Esophagus muscularis mucosa (tissue), 4 donors: ENCODE measurements at regions not wholly inside any gene's neighbourhood (a gene's known extent, or its start where the extent isn't known, plus 50 kb on each side); places are given as distances from the start of the nearest gene placed in this dataset.

Experiments used
- DNase-seq: peaks from one replicate; pipeline ENCODE4 v3.0.0-alpha.2; 2017; ENCODE audit errors: extremely low spot score
- H3K27ac ChIP-seq, 4 donors: fragments of 200-600 bp; sonication (generic); replicated peaks in 1 of 4; 1 replicate in 3 of 4; 2 replicates in 1 of 4; pipeline ENCODE4 v1.5.1; 2016 to 2019; ENCODE audit warnings: mild to moderate bottlenecking in 1 of 4
- H3K27me3 ChIP-seq, 4 donors: fragments of 200-600 bp; sonication (generic); one replicate each; pipeline versions ENCODE4 v1.5.1 to v1.6.0; 2016 to 2019
- H3K36me3 ChIP-seq, 4 donors: fragments of 200-600 bp; sonication (generic); one replicate each; pipeline ENCODE4 v1.5.1; 2016 to 2019
- H3K4me1 ChIP-seq, 4 donors: fragments of 200-600 bp; sonication (generic); one replicate each; pipeline ENCODE4 v1.5.1; 2016 to 2019
- H3K4me3 ChIP-seq, 4 donors: fragments of 200-600 bp; sonication (generic); 1 replicate in 2 of 4; 2 replicates in 2 of 4; pipeline ENCODE4 v1.5.1; 2016 to 2019; ENCODE audit warnings: mild to moderate bottlenecking in 4 of 4, moderate library complexity in 1 of 4
- H3K9me3 ChIP-seq, 4 donors: fragments of 200-600 bp; sonication (generic); 1 replicate in 3 of 4; 2 replicates in 1 of 4; pipeline ENCODE4 v1.5.1; 2016 to 2019
- EP300 ChIP-seq: sonication (generic); formaldehyde crosslinking; IDR thresholded peaks from one replicate; pipeline ENCODE4 v1.6.1; 2017; ENCODE audit warnings: antibody characterized with exemption
- POLR2A ChIP-seq: fragments of 450-650 bp; IDR thresholded peaks from one replicate; pipeline ENCODE4 v1.6.1; 2017; ENCODE audit warnings: antibody characterized with exemption, moderate library complexity, mild to moderate bottlenecking, low read depth
- POLR2AphosphoS5 ChIP-seq, 2 donors: sonication (generic); formaldehyde crosslinking; IDR thresholded peaks; one replicate each; pipeline ENCODE4 v1.6.1; 2017; ENCODE audit warnings: antibody characterized with exemption in 2 of 2
- WGBS: methylation state at CpG from one replicate; pipeline ENCODE4 v1.1.5; 2018; 5-methylcytosine and 5-hydroxymethylcytosine counted together
- intact Hi-C: fragments of 100-400 bp; cut with DNase I; formaldehyde crosslinking; loops from one replicate; pipeline ENCODE4 v1.15.1; 2023
- TF ChIP-seq, protein P1 (sequence below), 3 experiments: fragments of 200-600 bp in 2 of 3; fragments of 450-650 bp in 1 of 3; sonication (generic) in 2 of 3; IDR thresholded peaks; one replicate each; pipeline ENCODE4 v1.5.1; 2017 to 2019; ENCODE audit warnings: antibody characterized with exemption in 3 of 3, mild to moderate bottlenecking in 2 of 3, moderate library complexity in 1 of 3

DNA sequence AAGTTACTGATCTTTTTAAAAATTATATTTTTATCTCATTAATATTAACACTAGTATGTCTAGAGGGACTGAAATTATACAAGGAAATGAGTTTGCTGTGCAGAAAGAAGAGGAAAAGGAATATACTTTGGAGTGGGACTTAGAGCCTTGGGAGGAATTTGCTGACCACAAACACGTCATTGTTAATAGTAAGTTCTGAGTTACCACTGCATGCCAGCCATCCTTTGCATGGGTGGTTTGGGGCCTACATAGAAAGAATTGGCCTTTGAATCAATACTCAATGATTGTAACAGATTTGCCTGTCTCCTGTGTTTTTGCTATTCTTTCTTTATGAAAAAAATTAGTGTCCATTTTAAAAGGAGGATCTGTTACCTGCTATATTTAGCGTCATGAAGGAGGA is 232.6 kb upstream of the TNC start:
- TF ChIP-seq, protein P1, sequence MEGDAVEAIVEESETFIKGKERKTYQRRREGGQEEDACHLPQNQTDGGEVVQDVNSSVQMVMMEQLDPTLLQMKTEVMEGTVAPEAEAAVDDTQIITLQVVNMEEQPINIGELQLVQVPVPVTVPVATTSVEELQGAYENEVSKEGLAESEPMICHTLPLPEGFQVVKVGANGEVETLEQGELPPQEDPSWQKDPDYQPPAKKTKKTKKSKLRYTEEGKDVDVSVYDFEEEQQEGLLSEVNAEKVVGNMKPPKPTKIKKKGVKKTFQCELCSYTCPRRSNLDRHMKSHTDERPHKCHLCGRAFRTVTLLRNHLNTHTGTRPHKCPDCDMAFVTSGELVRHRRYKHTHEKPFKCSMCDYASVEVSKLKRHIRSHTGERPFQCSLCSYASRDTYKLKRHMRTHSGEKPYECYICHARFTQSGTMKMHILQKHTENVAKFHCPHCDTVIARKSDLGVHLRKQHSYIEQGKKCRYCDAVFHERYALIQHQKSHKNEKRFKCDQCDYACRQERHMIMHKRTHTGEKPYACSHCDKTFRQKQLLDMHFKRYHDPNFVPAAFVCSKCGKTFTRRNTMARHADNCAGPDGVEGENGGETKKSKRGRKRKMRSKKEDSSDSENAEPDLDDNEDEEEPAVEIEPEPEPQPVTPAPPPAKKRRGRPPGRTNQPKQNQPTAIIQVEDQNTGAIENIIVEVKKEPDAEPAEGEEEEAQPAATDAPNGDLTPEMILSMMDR (IDR thresholded peaks at IDR 0.05): no peak
- no peak for TF ChIP-seq POLR2AphosphoS5 (IDR thresholded peaks at IDR 0.05)
- no peak for TF ChIP-seq POLR2A
- no peak for TF ChIP-seq EP300
- Histone ChIP-seq H3K4me1 (no peaks in the 10 kb centered on the region), H3K9me3 (no peaks in the 10 kb centered on the region), H3K27me3 (no peaks in the 10 kb centered on the region), H3K27ac (no peak overlapping the region), H3K36me3 (no peaks in the 10 kb centered on the region), H3K4me3 (no peak overlapping the region)
- WGBS: 93% methylated on average over 2 of the region's 2 CpGs
- intact Hi-C loops: no loop called here
- DNase-seq: no peak

DNA sequence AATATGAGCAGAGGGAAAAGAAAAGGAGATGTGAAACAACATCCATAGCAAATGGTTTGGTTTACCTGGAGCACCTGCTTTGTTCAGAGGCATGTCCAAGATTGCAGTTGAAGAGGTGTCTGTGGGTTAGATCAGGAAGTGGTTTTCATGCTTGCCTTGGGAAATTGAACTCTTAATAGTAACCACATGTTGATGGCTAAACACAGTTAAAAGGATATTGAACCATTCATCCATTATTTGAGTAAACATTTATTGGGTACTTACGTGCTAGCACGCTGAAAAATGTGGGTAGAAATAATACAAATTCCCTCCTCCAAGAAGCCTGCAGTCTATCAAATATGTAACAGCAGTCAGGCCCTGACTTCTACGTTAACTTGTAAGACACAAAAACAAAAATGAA is 235.7 kb upstream of the TNC start:
- H3K4me1 ChIP-seq: no peaks in the 10 kb centered on the region
- intact Hi-C loops: no loop called here
- no peaks in the 10 kb centered on the region for H3K9me3 ChIP-seq
- no peak for DNase-seq
- 80% methylated on average over 3 of the region's 3 CpGs for WGBS
- H3K27ac ChIP-seq: no peak overlapping the region
- no peaks in the 10 kb centered on the region for H3K36me3 ChIP-seq
- no peaks in the 10 kb centered on the region for H3K27me3 ChIP-seq
- no peak for TF ChIP-seq POLR2AphosphoS5 (IDR thresholded peaks at IDR 0.05)
- TF ChIP-seq EP300: no peak
- no peak for TF ChIP-seq POLR2A
- TF ChIP-seq, protein P1 (IDR thresholded peaks at IDR 0.05): no peak
- no peak overlapping the region for H3K4me3 ChIP-seq

DNA sequence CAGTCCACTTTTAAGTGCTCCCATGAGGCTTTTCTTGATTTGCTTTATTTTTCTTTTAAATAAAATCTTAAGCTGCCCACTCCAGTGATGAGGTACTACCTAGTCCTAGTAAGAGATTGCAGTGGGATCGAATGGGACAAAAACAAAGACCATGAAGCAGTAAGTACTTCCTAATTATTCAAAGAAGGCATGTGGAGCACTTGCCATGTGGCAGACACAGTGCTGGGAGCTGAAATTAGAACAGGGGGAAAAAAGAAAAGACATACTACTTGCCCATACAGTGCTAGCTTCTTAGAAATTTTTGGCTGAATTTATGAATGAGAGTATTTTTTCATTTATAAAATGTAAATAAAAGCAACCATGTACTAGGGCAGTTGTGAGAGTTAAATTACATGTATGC is 239.9 kb upstream of the TNC start:
- no peaks in the 10 kb centered on the region for H3K27me3 ChIP-seq
- H3K36me3 ChIP-seq: no peaks in the 10 kb centered on the region
- intact Hi-C loops: no loop called here
- no peak for DNase-seq
- no peak for TF ChIP-seq POLR2A
- no peak for TF ChIP-seq EP300
- no peak for TF ChIP-seq POLR2AphosphoS5 (IDR thresholded peaks at IDR 0.05)
- TF ChIP-seq, protein P1 (IDR thresholded peaks at IDR 0.05): no peak
- H3K4me3 ChIP-seq: no peak overlapping the region
- no peak overlapping the region for H3K27ac ChIP-seq
- 67% methylated on average over 1 of the region's 1 CpG for WGBS
- H3K9me3 ChIP-seq: no peaks in the 10 kb centered on the region
- no peaks in the 10 kb centered on the region for H3K4me1 ChIP-seq

DNA sequence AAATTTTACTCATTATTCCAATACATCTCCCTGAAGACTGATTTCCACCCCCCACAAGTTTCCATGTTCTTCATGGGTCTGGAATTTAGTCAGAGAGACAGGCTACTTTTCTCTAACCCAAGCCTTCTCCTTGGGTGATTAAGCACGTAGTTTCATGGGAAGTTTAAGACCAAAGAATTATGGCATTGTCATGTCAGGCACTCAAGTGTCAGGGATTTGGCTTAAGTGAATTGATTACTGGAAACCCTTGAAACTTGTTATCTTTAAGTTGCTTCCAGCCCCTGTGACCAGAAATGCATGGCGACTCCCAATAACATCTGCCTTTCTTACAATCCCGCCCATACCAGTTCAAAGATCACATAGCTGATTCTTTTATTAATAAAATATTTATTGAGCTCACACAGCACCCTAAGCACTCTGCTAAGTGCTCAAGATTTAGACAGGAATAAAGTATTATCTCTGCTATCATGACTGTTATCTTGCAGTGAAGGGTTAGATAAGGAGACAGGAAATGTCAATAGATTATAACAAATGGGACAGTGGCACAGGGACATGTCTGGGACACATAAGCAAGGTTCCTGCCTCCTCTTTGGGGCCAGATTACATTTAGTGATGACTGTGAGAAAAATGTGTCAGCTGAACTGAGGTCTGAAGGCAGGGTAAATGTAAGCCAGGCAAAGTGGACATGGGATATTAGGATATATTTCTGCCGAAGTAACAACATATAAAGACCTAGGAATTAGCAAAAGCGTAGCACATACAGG is 241.2 kb upstream of the TNC start:
- 88% methylated on average over 5 of the region's 5 CpGs for WGBS
- no peaks in the 10 kb centered on the region for H3K27me3 ChIP-seq
- TF ChIP-seq, protein P1 (IDR thresholded peaks at IDR 0.05): no peak
- TF ChIP-seq EP300 (no peak), POLR2A (no peak)
- intact Hi-C loops: no loop called here
- H3K4me3 ChIP-seq: no peak overlapping the region
- H3K9me3 ChIP-seq: no peaks in the 10 kb centered on the region
- no peaks in the 10 kb centered on the region for H3K4me1 ChIP-seq
- no peak for DNase-seq
- no peak overlapping the region for H3K27ac ChIP-seq
- no peaks in the 10 kb centered on the region for H3K36me3 ChIP-seq

DNA sequence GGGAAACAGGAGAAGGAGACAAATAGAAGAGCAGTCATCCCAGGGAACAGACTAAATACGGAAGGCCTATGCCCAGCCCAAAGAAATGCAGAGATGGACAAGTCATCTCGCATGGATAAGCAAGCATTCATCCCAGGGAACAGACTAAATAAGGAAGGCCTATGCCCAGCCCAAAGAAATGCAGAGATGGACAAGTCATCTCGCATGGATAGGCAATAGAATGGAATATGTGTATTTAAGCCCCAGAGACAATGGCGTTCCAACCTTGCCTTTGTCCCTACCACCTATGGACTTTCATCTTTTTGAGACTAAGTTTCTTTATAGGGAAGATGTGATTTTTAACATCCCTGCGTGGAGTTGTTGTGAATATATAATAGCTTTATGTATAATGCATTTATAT is 242.2 kb upstream of the TNC start:
- DNase-seq: no peak
- Histone ChIP-seq H3K36me3 (no peaks in the 10 kb centered on the region), H3K27me3 (no peaks in the 10 kb centered on the region), H3K4me1 (no peaks in the 10 kb centered on the region), H3K9me3 (no peaks in the 10 kb centered on the region), H3K27ac (no peak overlapping the region), H3K4me3 (no peak overlapping the region)
- WGBS: 96% methylated on average over 5 of the region's 5 CpGs
- intact Hi-C loops: no loop called here
- TF ChIP-seq, protein P1 (IDR thresholded peaks at IDR 0.05): no peak
